Activated CD8-positive, alpha-beta T cell treated with anti-CD3 and anti-CD28 coated beads for 36 hours (primary cell): ENCODE measurements at regions not wholly inside any gene's neighbourhood (a gene's known extent, or its start where the extent isn't known, plus 50 kb on each side); places are given as distances from the start of the nearest gene placed in this dataset.

ENCODE experiments used
- ATAC-seq: fragments of 200-7000 bp; cut with Tn5 transposase; one replicate; pipeline ENCODE4 v1.10.0; 2021; ENCODE audit warnings: mild to moderate bottlenecking, moderate library complexity
- CTCF ChIA-PET: fragments of 350-600 bp; sonication (Branson Sonifier 250); formaldehyde crosslinking; loops from one replicate; lab custom pipeline; 2021; ENCODE audit warnings: antibody characterized with exemption; lab: Charles Lee
- POLR2A ChIA-PET: fragments of 350-600 bp; sonication (Branson Sonifier 250); formaldehyde crosslinking; loops from one replicate; lab custom pipeline; 2021; ENCODE audit warnings: antibody characterized with exemption; lab: Charles Lee
- DNase-seq: peaks from one replicate; pipeline ENCODE4 v3.0.0-alpha.2; 2020
- H3K27ac Mint-ChIP-seq: one replicate; pipeline ENCODE4 v1.8.0; 2021; ENCODE audit warnings: mild to moderate bottlenecking, mixed read lengths
- H3K27me3 Mint-ChIP-seq: one replicate; pipeline ENCODE4 v1.8.0; 2021; ENCODE audit warnings: mixed read lengths
- H3K36me3 Mint-ChIP-seq: one replicate; pipeline ENCODE4 v1.8.0; 2021; ENCODE audit warnings: low read depth, mixed read lengths
- H3K4me1 Mint-ChIP-seq: one replicate; pipeline ENCODE4 v1.8.0; 2021; ENCODE audit warnings: low read depth, mixed read lengths
- H3K4me3 Mint-ChIP-seq: one replicate; pipeline ENCODE4 v1.8.0; 2021; ENCODE audit warnings: mild to moderate bottlenecking, moderate library complexity, mixed read lengths
- H3K9me3 Mint-ChIP-seq: one replicate; pipeline ENCODE4 v1.8.0; 2021; ENCODE audit warnings: mixed read lengths
- intact Hi-C: fragments of 100-400 bp; cut with micrococcal nuclease; formaldehyde crosslinking; loops from one replicate; pipeline ENCODE4 v1.10.0; 2022
- TF ChIP-seq, protein P1 (sequence below): fragments of 200-600 bp; IDR thresholded peaks from one replicate; pipeline ENCODE4 v1.8.0; 2022; ENCODE audit warnings: antibody characterized with exemption, mild to moderate bottlenecking

DNA sequence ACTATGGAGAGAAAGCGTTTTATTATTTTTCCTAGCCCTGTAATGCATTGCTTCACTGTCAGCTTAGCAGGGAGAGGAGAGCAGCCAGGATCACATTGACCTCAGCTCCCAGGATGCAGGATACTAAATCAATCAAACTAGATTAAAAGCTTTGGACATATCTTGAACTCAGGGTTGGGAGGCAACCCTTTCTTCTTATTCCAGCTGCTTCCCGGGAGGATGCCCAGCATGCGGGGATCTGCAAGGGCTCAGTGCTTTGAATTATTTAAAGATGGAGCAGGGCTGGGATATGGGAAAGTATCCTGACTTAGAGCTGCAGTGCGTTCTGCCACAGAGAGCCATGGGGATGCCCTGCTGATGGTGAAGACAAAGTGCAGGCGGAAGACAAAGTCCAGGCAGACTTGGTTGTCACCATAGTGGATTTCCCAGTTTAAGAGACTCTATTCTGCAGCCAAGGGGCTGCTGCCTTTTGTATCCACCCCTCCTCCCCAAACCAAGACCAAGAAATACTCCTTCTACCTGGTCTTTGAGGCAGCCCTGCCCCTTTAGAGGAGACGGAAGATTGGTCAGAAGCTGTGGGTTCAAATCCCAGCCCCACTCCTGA, 1035.0 kb downstream of the TBC1D22A start:
- TF ChIP-seq, protein P1, sequence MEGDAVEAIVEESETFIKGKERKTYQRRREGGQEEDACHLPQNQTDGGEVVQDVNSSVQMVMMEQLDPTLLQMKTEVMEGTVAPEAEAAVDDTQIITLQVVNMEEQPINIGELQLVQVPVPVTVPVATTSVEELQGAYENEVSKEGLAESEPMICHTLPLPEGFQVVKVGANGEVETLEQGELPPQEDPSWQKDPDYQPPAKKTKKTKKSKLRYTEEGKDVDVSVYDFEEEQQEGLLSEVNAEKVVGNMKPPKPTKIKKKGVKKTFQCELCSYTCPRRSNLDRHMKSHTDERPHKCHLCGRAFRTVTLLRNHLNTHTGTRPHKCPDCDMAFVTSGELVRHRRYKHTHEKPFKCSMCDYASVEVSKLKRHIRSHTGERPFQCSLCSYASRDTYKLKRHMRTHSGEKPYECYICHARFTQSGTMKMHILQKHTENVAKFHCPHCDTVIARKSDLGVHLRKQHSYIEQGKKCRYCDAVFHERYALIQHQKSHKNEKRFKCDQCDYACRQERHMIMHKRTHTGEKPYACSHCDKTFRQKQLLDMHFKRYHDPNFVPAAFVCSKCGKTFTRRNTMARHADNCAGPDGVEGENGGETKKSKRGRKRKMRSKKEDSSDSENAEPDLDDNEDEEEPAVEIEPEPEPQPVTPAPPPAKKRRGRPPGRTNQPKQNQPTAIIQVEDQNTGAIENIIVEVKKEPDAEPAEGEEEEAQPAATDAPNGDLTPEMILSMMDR, result no peak
- Mint-ChIP-seq H3K4me1 (no peaks in the 10 kb centered on the region), H3K9me3 (no peaks in the 10 kb centered on the region), H3K27me3 (peaks cover 2% of the 10 kb centered on the region), H3K36me3 (no peaks in the 10 kb centered on the region), H3K4me3 (no peak overlapping the region), H3K27ac (no peak overlapping the region)
- CTCF ChIA-PET, result no interaction called here
- ATAC-seq (no peak), DNase-seq (no peak)
- POLR2A ChIA-PET, result no interaction called here
- intact Hi-C loops, result no loop called here

DNA sequence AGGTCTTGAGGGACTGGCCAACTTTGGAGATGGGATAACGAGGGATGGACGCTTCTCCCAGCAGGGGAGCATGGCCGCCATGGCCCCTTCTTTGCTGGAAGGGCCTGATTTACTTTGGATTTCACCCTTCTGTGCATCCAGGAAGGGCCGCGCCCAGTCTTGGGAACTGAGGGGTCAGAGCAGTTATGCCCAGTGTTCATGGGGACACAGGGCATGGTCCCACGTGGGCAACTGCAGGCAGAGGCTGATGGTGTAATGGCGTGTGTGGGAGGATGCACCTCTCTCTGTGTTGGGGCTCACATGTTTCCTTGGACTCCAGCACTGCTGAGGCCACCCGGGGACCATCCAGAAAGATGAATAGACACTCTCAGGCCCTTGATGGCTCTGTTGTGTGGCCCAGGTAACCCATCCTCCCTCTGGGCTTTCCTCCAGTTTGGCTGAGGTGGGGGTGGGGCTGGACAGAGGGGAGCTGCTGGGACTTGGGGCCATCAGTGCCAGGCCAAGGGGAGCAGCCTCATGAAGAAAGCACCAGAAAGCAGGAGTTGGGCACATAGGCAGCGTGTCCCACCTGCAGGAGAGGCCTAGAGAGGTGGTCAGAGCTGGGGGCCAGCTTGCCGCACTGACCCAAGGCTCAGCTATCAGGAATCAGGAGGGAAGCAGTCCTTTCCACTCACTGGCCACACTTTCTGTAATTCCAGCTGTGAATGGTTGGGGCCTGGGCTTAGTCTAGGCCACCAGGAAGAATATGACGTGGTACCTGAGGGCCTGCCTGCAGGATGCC, 1033.9 kb downstream of the TBC1D22A start:
- DNase-seq, result no peak
- Mint-ChIP-seq H3K36me3 (no peaks in the 10 kb centered on the region), H3K27ac (no peak overlapping the region), H3K9me3 (no peaks in the 10 kb centered on the region), H3K4me3 (no peak overlapping the region), H3K27me3 (peaks cover 2% of the 10 kb centered on the region), H3K4me1 (no peaks in the 10 kb centered on the region)
- ChIA-PET CTCF (no interaction called here), POLR2A (interaction anchor here (0.6 kb wide), 1 partner anchor 8 kb away, joined by 3 read pairs; no protein-coding TSS in a partner anchor)
- TF ChIP-seq, protein P1, result no peak
- ATAC-seq, result no peak
- intact Hi-C loops, result no loop called here

DNA sequence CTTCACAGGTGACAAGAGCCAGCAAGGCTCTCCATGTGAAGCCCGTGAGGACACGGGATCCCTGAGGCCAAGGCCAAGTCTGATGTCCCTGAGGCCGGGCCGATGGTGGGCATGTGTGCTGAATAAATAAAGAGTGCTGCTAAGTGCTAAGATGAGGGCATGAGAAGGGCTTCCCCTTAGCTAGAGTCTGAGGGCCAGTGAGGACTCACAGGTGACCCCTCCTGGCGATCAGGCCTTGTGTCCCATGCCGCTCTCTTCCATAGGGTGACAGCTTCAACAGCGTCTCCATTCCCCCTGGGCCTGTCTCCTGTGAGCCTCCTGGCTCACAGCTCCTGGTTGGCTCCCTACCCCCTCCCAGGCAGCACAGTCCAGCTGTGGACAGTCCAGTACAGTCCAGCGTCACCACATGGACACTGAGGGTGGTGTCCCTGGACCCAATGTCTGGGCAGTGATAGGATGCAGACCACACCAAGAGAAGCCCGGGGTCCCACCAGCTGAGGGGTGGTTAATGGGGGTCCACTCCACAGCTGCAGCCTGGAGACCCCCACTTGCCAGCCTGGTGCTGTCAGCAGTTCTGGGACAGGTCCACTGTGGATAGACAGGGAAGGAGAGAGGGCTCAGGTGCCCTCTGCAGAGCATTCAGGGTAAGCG, 1033.2 kb downstream of the TBC1D22A start:
- Mint-ChIP-seq H3K4me1 (no peaks in the 10 kb centered on the region), H3K9me3 (no peaks in the 10 kb centered on the region), H3K4me3 (no peak overlapping the region), H3K36me3 (no peaks in the 10 kb centered on the region), H3K27ac (no peak overlapping the region), H3K27me3 (peaks cover 2% of the 10 kb centered on the region)
- DNase-seq (no peak), ATAC-seq (no peak)
- intact Hi-C loops, result no loop called here
- POLR2A ChIA-PET, result interaction anchor here (0.6 kb wide), 1 partner anchor 9 kb away, joined by 3 read pairs; no protein-coding TSS in a partner anchor
- TF ChIP-seq, protein P1, result no peak
- CTCF ChIA-PET, result no interaction called here

DNA sequence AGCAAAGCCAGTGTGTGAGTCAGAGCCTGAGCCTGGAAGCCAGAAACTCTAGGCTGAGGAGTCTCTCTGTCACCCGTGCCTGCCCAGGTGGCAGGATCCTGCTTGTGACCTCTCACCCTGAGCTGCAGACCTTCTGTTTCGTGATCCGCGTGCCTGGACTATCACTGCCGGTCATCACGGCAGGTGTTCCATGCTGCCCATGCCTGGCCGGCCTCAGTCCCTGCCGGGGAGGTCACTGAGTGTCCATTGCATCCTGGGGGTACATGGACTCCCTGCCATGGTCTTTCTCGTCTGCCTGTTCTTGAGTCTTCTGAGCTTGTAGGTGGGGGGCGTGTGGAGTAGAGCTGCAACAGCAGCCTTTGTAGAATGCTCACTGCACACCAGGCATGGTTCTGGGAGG, 1032.4 kb downstream of the TBC1D22A start:
- H3K9me3 Mint-ChIP-seq, result no peaks in the 10 kb centered on the region
- TF ChIP-seq, protein P1, result no peak
- ChIA-PET CTCF (no interaction called here), POLR2A (no interaction called here)
- intact Hi-C loops, result no loop called here
- peaks cover 3% of the 10 kb centered on the region for H3K27me3 Mint-ChIP-seq
- H3K36me3 Mint-ChIP-seq, result no peaks in the 10 kb centered on the region
- no peaks in the 10 kb centered on the region for H3K4me1 Mint-ChIP-seq
- no peak overlapping the region for H3K27ac Mint-ChIP-seq
- no peak overlapping the region for H3K4me3 Mint-ChIP-seq
- ATAC-seq, result no peak
- no peak for DNase-seq
